ENCODE measurements at regions not wholly inside any gene's neighbourhood (a gene's known extent, or its start where the extent isn't known, plus 50 kb on each side); places are given as distances from the start of the nearest gene placed in this dataset.

GRCh38 chr5:1951165-1951816 lies 68.6 kb upstream of the IRX4 start:
- DNase-seq (ENCODE audit: low read depth): no peak

GRCh38 chr5:1950708-1951103 lies 68.0 kb upstream of the IRX4 start:
- DNase-seq (ENCODE audit: low read depth): no peak

- no peak for DNase-seq (ENCODE audit: low read depth)
These were observed 67.5 kb upstream of the IRX4 start for GRCh38 chr5:1950096-1950707.

GRCh38 chr5:1949253-1949652 lies 66.5 kb upstream of the IRX4 start:
- DNase-seq (ENCODE audit: low read depth): no peak

- DNase-seq (ENCODE audit: low read depth): no peak
These were observed 66.0 kb upstream of the IRX4 start for GRCh38 chr5:1948663-1949191.

- no peak for DNase-seq (ENCODE audit: low read depth)
These were observed 65.4 kb upstream of the IRX4 start for GRCh38 chr5:1948111-1948510.

- no peak for DNase-seq (ENCODE audit: low read depth)
These were observed 64.1 kb upstream of the IRX4 start for GRCh38 chr5:1946776-1947175.

- DNase-seq (ENCODE audit: low read depth): no peak
These were observed 63.5 kb upstream of the IRX4 start for GRCh38 chr5:1946122-1946677.

- no peak for DNase-seq (ENCODE audit: low read depth)
These were observed 62.9 kb upstream of the IRX4 start for GRCh38 chr5:1945606-1946005.

- no peak for DNase-seq (ENCODE audit: low read depth)
These were observed 61.7 kb upstream of the IRX4 start for GRCh38 chr5:1944408-1944807.

- no peak for DNase-seq (ENCODE audit: low read depth)
These were observed 60.8 kb upstream of the IRX4 start for GRCh38 chr5:1943481-1943880.

- DNase-seq (ENCODE audit: low read depth): no peak
These were observed 59.9 kb upstream of the IRX4 start for GRCh38 chr5:1942630-1943029.

GRCh38 chr5:1942158-1942557 lies 59.4 kb upstream of the IRX4 start:
- DNase-seq (ENCODE audit: low read depth): no peak

- DNase-seq (ENCODE audit: low read depth): no peak
These were observed 56.5 kb upstream of the IRX4 start for GRCh38 chr5:1939256-1939655.

GRCh38 chr5:1938310-1939000 lies 55.7 kb upstream of the IRX4 start:
- no peak for DNase-seq (ENCODE audit: low read depth)

GRCh38 chr5:1937590-1937989 lies 54.9 kb upstream of the IRX4 start:
- DNase-seq (ENCODE audit: low read depth): no peak

- no peak for DNase-seq (ENCODE audit: low read depth)
These were observed 54.2 kb upstream of the IRX4 start for GRCh38 chr5:1936901-1937300.

- no peak for DNase-seq (ENCODE audit: low read depth)
These were observed 53.7 kb upstream of the IRX4 start for GRCh38 chr5:1936413-1936812.

GRCh38 chr5:1934801-1935429 lies 52.2 kb upstream of the IRX4 start:
- DNase-seq (ENCODE audit: low read depth): no peak

- DNase-seq (ENCODE audit: low read depth): no peak
These were observed 51.3 kb upstream of the IRX4 start for GRCh38 chr5:1934056-1934394.

GRCh38 chr5:1933364-1934055 lies 50.8 kb upstream of the IRX4 start:
- DNase-seq (ENCODE audit: low read depth): no peak
